Suprapubic skin (tissue), 4 donors: ENCODE measurements at regions not wholly inside any gene's neighbourhood (a gene's known extent, or its start where the extent isn't known, plus 50 kb on each side); places are given as distances from the start of the nearest gene placed in this dataset.

Experiments
- EP300 ChIP-seq: sonication (generic); formaldehyde crosslinking; IDR thresholded peaks from one replicate; pipeline ENCODE4 v1.6.1; 2017; ENCODE audit warnings: antibody characterized with exemption
- POLR2A ChIP-seq, 2 donors: fragments of 450-650 bp; IDR thresholded peaks; one replicate each; pipeline ENCODE4 v1.6.1; 2017; ENCODE audit warnings: antibody characterized with exemption in 2 of 2, mild to moderate bottlenecking in 2 of 2, moderate library complexity in 2 of 2
- POLR2AphosphoS5 ChIP-seq, 3 donors: sonication (generic); formaldehyde crosslinking; IDR thresholded peaks; one replicate each; pipeline ENCODE4 v1.6.1; 2017; ENCODE audit warnings: antibody characterized with exemption in 3 of 3
- TF ChIP-seq, protein P1 (sequence below), 2 donors: fragments of 200-600 bp in 1 of 2; fragments of 450-650 bp in 1 of 2; sonication (generic) in 1 of 2; IDR thresholded peaks; one replicate each; pipeline ENCODE4 v1.5.1; 2016 to 2019; ENCODE audit warnings: antibody characterized with exemption in 2 of 2, mild to moderate bottlenecking in 1 of 2, moderate library complexity in 1 of 2

DNA sequence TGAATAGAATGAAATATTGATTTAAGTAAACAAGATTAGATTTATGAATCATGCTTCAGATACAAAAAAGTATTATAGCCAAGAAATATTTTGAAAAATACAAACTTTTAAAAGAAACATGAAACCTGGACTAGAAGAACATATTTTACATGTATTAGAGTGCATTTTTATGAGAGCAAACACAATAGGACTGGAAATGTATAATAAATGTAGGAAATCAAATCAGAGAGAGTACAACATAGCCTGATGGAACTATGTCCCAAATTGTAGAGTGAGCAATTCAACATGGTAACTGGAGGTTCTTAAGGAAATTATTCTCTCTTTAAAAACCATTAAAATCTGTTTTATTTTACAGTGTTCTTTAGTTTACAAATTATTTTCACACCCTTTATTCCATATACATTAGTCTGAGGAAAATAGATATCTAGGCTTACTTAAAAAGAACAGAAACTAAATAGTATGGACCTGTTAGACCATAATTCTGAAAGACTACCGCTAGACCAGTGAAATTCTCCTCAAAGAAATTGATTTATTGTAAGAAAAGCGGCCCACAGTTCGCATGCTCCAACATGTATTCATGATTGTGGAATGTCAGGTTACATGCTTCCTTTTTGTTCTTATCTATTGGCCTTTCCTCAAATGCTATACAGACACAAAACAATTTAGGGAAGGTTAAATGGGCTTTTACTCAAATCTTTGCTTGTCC is 1526.5 kb upstream of the SLC10A2 start:
- TF ChIP-seq, protein P1, sequence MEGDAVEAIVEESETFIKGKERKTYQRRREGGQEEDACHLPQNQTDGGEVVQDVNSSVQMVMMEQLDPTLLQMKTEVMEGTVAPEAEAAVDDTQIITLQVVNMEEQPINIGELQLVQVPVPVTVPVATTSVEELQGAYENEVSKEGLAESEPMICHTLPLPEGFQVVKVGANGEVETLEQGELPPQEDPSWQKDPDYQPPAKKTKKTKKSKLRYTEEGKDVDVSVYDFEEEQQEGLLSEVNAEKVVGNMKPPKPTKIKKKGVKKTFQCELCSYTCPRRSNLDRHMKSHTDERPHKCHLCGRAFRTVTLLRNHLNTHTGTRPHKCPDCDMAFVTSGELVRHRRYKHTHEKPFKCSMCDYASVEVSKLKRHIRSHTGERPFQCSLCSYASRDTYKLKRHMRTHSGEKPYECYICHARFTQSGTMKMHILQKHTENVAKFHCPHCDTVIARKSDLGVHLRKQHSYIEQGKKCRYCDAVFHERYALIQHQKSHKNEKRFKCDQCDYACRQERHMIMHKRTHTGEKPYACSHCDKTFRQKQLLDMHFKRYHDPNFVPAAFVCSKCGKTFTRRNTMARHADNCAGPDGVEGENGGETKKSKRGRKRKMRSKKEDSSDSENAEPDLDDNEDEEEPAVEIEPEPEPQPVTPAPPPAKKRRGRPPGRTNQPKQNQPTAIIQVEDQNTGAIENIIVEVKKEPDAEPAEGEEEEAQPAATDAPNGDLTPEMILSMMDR (IDR thresholded peaks at IDR 0.05) = no peak
- TF ChIP-seq POLR2AphosphoS5 (IDR thresholded peaks at IDR 0.05) = no peak
- TF ChIP-seq POLR2A (IDR thresholded peaks at IDR 0.05) = no peak
- no peak for TF ChIP-seq EP300
